GM13976 (cell line): ENCODE measurements at regions not wholly inside any gene's neighbourhood (a gene's known extent, or its start where the extent isn't known, plus 50 kb on each side); places are given as distances from the start of the nearest gene placed in this dataset.

Experiments
- DNase-seq: peaks from one replicate; pipeline ENCODE4 v3.0.0; 2012; ENCODE audit warnings: low spot score
- CTCF ChIP-seq: IDR thresholded peaks from 2 replicates; pipeline ENCODE4 v1.5.1; 2012; ENCODE audit warnings: borderline replicate concordance, mild to moderate bottlenecking; ENCODE audit not compliant: insufficient read depth; ENCODE audit errors: extremely low read depth, missing control alignments, control extremely low read depth
- in situ Hi-C: fragments of 300-500 bp; cut with MboI; formaldehyde crosslinking; loops from one replicate; pipeline ENCODE4 v1.12.0; 2022; ENCODE audit warnings: low sequenced_read_pairs, mixed read lengths, inconsistent platforms; ENCODE audit not compliant: unreplicated experiment

GRCh38 chr10:74775099-74775498 is 51.3 kb upstream of the KAT6B start:
- no peak for TF ChIP-seq CTCF
- in situ Hi-C loops = no loop called here
- no peak for DNase-seq
